HepG2 (cell line): ENCODE measurements at regions not wholly inside any gene's neighbourhood (a gene's known extent, or its start where the extent isn't known, plus 50 kb on each side); places are given as distances from the start of the nearest gene placed in this dataset.

ENCODE experiments used
- ATAC-seq: fragments of 200-7000 bp; cut with Tn5 transposase; 3 replicates; pipeline ENCODE4 v1.9.1; 2020; ENCODE audit warnings: mild to moderate bottlenecking, moderate library complexity
- BruUV-seq: library from RNA; stranded (reverse); fragments of 400-500 nt; replicated peaks from 2 replicates; lab custom pipeline; 2021; lab: Mats Ljungman, UMichigan
- CTCF ChIA-PET: fragments of 300-600 bp; formaldehyde crosslinking; extraction: SDS; loops from one replicate; lab custom pipeline; 2021; ENCODE audit warnings: low total read pairs, inconsistent platforms, low intra/inter-chr PET ratio; lab: Yijun Ruan, JAX
- POLR2A ChIA-PET: fragments of 350-600 bp; sonication (Branson Sonifier 250); formaldehyde crosslinking; loops from one replicate; lab custom pipeline; 2020; ENCODE audit warnings: antibody characterized with exemption, inconsistent platforms; lab: Yijun Ruan, JAX
- DNase-seq: peaks from one replicate; pipeline ENCODE4 v3.0.0-alpha.2; 2015; ENCODE audit warnings: low spot score
- FAIRE-seq: peaks from 3 replicates; lab custom pipeline; 2011; peaks lifted over from hg19 to GRCh38; lab: Jason Lieb, UNC
- H2AFZ ChIP-seq: one replicate; pipeline ENCODE4 v1.6.1; 2011; ENCODE audit warnings: low read length, inconsistent platforms
- H3K27ac ChIP-seq: fragments of 300-600 bp; 3 replicates; pipeline ENCODE4 v1.8.0; 2011; ENCODE audit warnings: mixed run types, mild to moderate bottlenecking, mixed read lengths, low read length, inconsistent platforms; ENCODE audit not compliant: insufficient read depth; ENCODE audit errors: extremely low read length
- H3K27me3 ChIP-seq, 2 experiments: fragments of 200-600 bp in 1 of 2; 2 replicates in 1 of 2; 3 replicates in 1 of 2; pipeline versions ENCODE4 v1.6.0 to v1.8.0; 2011; ENCODE audit warnings: low read length in 2 of 2, mild to moderate bottlenecking in 2 of 2, moderate library complexity in 2 of 2, inconsistent platforms in 1 of 2; ENCODE audit not compliant: insufficient read depth in 2 of 2, control insufficient read depth in 1 of 2
- H3K36me3 ChIP-seq, 2 experiments: fragments of 200-600 bp in 1 of 2; replicated peaks in 1 of 2; 2 replicates in 1 of 2; 3 replicates in 1 of 2; pipeline versions ENCODE4 v1.5.1 to v1.8.0; 2011; ENCODE audit warnings: low read length in 2 of 2, inconsistent platforms in 1 of 2; ENCODE audit not compliant: insufficient read depth in 2 of 2, control insufficient read depth in 1 of 2
- H3K4me1 ChIP-seq: 2 replicates; pipeline ENCODE4 v1.5.1; 2012; ENCODE audit warnings: low read length, inconsistent platforms; ENCODE audit not compliant: insufficient read depth
- H3K4me2 ChIP-seq: 2 replicates; pipeline ENCODE4 v1.6.0; 2011; ENCODE audit warnings: low read depth, low read length, inconsistent platforms
- H3K4me3 ChIP-seq, 3 experiments: fragments of 200-600 bp in 1 of 3; sonication (generic), shearing (Covaris generic) in 1 of 3; replicated peaks in 1 of 3; 2 replicates each; pipeline ENCODE4 v1.5.1; 2011 to 2016; ENCODE audit warnings: low read length in 3 of 3, inconsistent platforms in 2 of 3, low read depth in 2 of 3, mild to moderate bottlenecking in 2 of 3, control low read depth in 1 of 3, mixed read lengths in 1 of 3; ENCODE audit not compliant: insufficient read depth in 1 of 3
- H3K79me2 ChIP-seq: one replicate; pipeline ENCODE4 v1.6.1; 2011; ENCODE audit warnings: low read length, inconsistent platforms; ENCODE audit not compliant: insufficient read depth
- H3K9ac ChIP-seq: 2 replicates; pipeline ENCODE4 v1.6.0; 2011; ENCODE audit warnings: mild to moderate bottlenecking, low read depth, low read length, inconsistent platforms; ENCODE audit not compliant: insufficient read depth
- H3K9me3 ChIP-seq: 2 replicates; pipeline ENCODE4 v1.5.1; 2012; ENCODE audit warnings: mild to moderate bottlenecking, low read length
- H4K20me1 ChIP-seq: 2 replicates; pipeline ENCODE4 v1.6.0; 2011; ENCODE audit warnings: inconsistent platforms, mild to moderate bottlenecking, low read length, moderate library complexity; ENCODE audit not compliant: insufficient read depth
- ARNT ChIP-seq: fragments of 450-650 bp; IDR thresholded peaks from 2 replicates; pipeline ENCODE4 v1.6.1; 2017
- ATF3 ChIP-seq: sonication (generic); formaldehyde crosslinking; IDR thresholded peaks from 2 replicates; pipeline ENCODE4 v1.4.0; 2020; ENCODE audit warnings: missing genetic modification reagents
- ATRX ChIP-seq: sonication (generic); formaldehyde crosslinking; IDR thresholded peaks from 2 replicates; pipeline ENCODE4 v1.4.0; 2020; ENCODE audit warnings: missing genetic modification reagents, borderline replicate concordance
- CEBPZ ChIP-seq: IDR thresholded peaks from 2 replicates; pipeline ENCODE4 v1.6.1; 2012; ENCODE audit warnings: low read length, improper control_type of control experiment
- FOXJ3 ChIP-seq: sonication (generic); formaldehyde crosslinking; IDR thresholded peaks from 2 replicates; pipeline ENCODE4 v1.4.0; 2020; ENCODE audit warnings: missing genetic modification reagents, mild to moderate bottlenecking, borderline replicate concordance
- HBP1 ChIP-seq: IDR thresholded peaks from 2 replicates; pipeline ENCODE4 v1.6.1; 2016; ENCODE audit warnings: low read depth, control low read depth
- HMGA1 ChIP-seq: sonication (generic); formaldehyde crosslinking; conservative IDR thresholded peaks from 2 replicates; pipeline ENCODE4 v1.4.0; 2020; ENCODE audit warnings: missing genetic modification reagents
- NCOA5 ChIP-seq: sonication (generic); formaldehyde crosslinking; IDR thresholded peaks from 2 replicates; pipeline ENCODE4 v1.4.0; 2020; ENCODE audit warnings: missing genetic modification reagents
- PHF5A ChIP-seq: IDR thresholded peaks from one replicate; pipeline ENCODE4 v1.6.1; 2018; ENCODE audit warnings: low read depth, missing genetic modification reagents; ENCODE audit not compliant: unreplicated experiment
- SAFB2 ChIP-seq: sonication (generic); formaldehyde crosslinking; IDR thresholded peaks from 2 replicates; pipeline ENCODE4 v1.5.1; 2020; ENCODE audit warnings: missing genetic modification reagents, low read depth, mild to moderate bottlenecking, borderline replicate concordance
- STAT5B ChIP-seq: sonication (generic); formaldehyde crosslinking; IDR thresholded peaks from 2 replicates; pipeline ENCODE4 v1.4.0; 2020; ENCODE audit warnings: missing genetic modification reagents
- ZBTB43 ChIP-seq: sonication (generic); formaldehyde crosslinking; conservative IDR thresholded peaks from 2 replicates; pipeline ENCODE4 v1.4.0; 2020; ENCODE audit warnings: missing genetic modification reagents
- ZNF17 ChIP-seq: sonication (generic); formaldehyde crosslinking; IDR thresholded peaks from 2 replicates; pipeline ENCODE4 v1.5.0; 2020; ENCODE audit warnings: mild to moderate bottlenecking, missing genetic modification reagents
- ZNF333 ChIP-seq: sonication (generic); formaldehyde crosslinking; IDR thresholded peaks from 2 replicates; pipeline ENCODE4 v1.4.0; 2020; ENCODE audit warnings: mild to moderate bottlenecking, missing genetic modification reagents, borderline replicate concordance
- ZNF597 ChIP-seq: sonication (generic); formaldehyde crosslinking; IDR thresholded peaks from 2 replicates; pipeline ENCODE4 v1.5.0; 2020; ENCODE audit warnings: missing genetic modification reagents
- WGBS: methylation state at CpG from one replicate; pipeline ENCODE4 v1.1.6; 2017; ENCODE audit warnings: low lambda C conversion rate; 5-methylcytosine and 5-hydroxymethylcytosine counted together
- in situ Hi-C: cut with HindIII; loops from 2 replicates; pipeline ENCODE4 v1.10.0; 2017; ENCODE audit warnings: low pct_unique_long_range_greater_than_20kb; ENCODE audit not compliant: extremely low pct_ligation_motif_present
- intact Hi-C: fragments of 100-400 bp; cut with micrococcal nuclease; formaldehyde crosslinking; loops from one replicate; pipeline ENCODE4 v1.10.0; 2022; ENCODE audit not compliant: unreplicated experiment

DNA sequence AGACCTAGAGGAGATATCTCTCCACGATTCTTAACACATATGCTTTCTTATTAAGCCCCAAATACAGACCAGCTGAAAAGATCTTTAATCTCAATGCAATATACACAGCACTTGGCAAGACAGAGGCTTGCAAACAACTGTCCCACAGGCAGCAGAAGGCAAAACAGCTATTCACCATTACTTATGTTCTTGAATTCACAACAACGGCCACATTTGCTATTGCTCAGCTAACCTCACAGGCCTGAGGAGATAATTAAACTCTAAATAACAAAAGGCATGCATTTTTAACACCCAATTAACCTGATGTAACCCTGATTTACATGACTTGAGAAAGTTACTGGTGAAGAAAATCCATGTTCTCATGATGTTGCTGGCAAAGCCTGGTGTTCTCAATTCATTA is 216.4 kb downstream of the CRPPA start (continued):
- no peak for TF ChIP-seq PHF5A
- no peak for TF ChIP-seq HMGA1 (CRISPR knock-in tag)
- TF ChIP-seq SAFB2 (CRISPR knock-in tag) = no peak

DNA sequence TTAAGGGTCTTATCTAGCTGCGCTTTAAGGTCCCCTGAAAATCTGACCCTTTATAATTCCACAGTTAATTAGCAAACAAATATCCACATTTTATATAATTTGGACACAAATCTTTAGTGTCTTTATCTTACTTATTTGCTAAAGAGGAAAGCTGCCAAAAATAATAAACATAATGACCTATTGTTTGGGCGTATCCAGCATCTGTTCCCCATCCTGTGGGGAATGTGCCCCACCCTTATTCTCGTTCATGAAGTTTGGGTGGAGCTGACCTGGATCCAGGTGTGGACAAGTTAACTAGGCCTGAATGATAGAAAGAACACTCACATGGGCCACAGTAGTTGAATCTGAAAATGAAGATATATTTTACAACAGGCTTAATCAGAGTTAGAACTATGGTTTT is 218.3 kb downstream of the CRPPA start:
- 22% methylated on average over 3 of the region's 3 CpGs for WGBS
- Histone ChIP-seq H3K79me2 (no peaks in the 10 kb centered on the region), H3K4me3 (no peak overlapping the region), H3K27ac (no peak overlapping the region), H4K20me1 (no peaks in the 10 kb centered on the region), H3K9me3 (no peaks in the 10 kb centered on the region), H3K4me1 (no peaks in the 10 kb centered on the region), H3K4me2 (no peak overlapping the region), H3K27me3 (no peaks in the 10 kb centered on the region), H2AFZ (no peak overlapping the region), H3K36me3 (no peaks in the 10 kb centered on the region), H3K9ac (no peak overlapping the region)
- DNase-seq = no peak
- in situ Hi-C loops (no loop called here), intact Hi-C loops (no loop called here)
- no peak for ATAC-seq
- ChIA-PET CTCF (no interaction called here), POLR2A (no interaction called here)
- FAIRE-seq = no peak
- BruUV-seq = no TSS peak
- TF ChIP-seq ARNT (no peak), HBP1 (CRISPR knock-in tag) (no peak), ATF3 (CRISPR knock-in tag) (no peak), ZBTB43 (CRISPR knock-in tag) (no peak), CEBPZ (no peak), NCOA5 (CRISPR knock-in tag) (no peak), ZNF17 (CRISPR knock-in tag) (no peak), STAT5B (CRISPR knock-in tag) (no peak), ZNF333 (CRISPR knock-in tag) (no peak), ATRX (CRISPR knock-in tag) (no peak), ZNF597 (CRISPR knock-in tag) (no peak), FOXJ3 (no peak)
